ENCODE measurements at regions not wholly inside any gene's neighbourhood (a gene's known extent, or its start where the extent isn't known, plus 50 kb on each side); places are given as distances from the start of the nearest gene placed in this dataset.

DNA sequence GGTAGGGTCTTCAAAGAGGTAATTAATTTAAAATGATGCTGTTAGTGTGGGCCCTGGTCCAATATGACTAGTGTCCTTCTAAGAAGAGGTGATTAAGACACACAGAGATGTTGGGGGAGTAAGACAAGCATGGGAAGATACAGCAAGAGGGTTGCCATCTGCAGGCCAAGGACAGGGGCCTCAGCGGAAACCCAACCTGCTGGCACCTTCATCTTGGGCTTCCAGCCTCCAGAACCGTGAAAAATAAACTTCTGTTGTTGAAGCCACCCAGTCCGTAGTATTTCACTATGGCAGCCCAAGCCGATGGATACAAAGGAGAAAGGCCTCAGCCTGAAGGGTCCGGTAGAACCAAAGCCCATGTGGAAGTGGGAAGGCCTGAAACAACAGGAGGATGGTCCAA is 161.7 kb upstream of the UBE2E1 start:
- DNase-seq, result no peak

DNA sequence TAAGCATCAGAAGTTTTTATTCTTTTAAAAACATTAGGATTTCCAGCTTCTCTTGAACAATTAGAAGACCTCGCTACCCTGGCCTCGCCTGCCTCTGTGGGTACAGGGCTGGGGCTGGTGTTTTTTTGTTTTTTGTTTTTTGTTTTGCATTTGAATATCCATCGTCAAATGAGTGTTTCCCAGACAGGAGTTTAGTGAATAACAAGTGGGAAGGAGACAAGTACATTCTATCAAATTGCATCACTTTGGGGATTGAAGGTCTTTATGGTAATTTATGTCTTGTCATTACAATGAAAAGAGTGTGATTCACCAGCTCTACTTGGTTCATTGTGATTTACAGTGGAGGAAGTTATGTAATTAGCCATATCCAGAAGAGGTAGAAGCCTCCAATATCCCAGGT is 161.1 kb upstream of the UBE2E1 start:
- DNase-seq, result no peak

DNA sequence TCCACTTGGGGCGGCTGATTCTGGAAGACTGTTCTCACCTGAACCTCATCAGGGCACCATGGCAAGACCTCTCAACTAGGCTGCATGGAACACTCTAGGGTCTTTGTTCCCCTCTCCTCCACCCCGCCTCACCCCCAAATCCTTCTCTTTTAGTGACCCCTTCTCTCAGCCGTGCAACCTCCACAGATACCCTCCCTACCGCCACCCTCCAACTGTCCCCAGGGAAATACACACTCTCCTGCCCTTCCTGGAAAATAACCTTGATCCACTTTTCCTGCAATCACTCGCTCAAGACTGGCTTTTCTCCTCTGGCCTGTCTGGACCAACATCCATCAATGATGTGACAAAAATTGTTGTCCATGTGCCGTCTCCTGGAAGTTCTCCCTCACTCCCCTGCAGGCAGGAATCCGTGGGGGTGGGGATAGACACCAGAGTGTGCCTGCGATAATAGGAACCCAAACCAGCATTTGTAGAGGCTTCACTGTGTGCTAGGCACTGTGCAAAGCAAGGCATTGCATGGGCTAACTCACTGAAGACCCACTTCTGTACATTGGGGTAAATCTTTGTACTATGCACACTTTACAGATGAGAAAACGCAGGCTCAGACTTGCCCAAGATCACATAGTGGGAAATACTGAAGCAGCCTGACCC is 160.1 kb upstream of the UBE2E1 start:
- no peak for DNase-seq

DNA sequence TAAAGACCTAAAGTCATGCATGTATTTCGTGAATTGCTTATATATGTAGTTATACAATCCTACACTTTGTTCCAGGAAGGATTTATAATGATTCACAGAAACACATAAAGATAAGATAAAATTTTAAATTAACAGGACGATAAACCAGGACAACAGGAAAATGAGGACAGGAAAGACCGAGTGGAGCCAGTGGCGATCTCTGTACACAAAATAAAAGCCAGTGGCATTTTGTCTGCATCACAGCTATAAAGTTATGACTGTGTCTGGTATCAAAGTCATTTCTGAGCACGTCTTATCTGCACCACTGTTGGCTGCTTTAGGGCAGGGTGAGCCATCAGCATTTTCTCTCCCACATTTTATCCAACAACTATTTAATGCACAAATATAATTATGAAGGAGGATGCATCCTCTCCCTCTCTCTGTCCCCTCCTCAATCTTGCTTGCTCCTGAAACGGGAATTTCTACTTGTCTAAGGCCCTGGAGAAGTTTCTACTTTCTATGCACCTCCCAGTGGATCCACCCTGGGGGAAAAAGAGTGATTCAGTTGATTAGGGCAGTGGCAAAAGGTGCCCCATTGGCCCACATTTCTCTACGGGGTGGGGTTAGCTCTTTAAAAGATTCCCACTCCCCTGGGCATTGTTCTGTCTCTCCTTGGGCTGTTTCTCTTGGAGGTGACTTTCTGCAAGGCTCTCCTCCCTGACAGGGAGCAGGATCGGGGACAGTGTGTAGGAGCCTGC is 159.4 kb upstream of the UBE2E1 start:
- DNase-seq, result no peak

DNA sequence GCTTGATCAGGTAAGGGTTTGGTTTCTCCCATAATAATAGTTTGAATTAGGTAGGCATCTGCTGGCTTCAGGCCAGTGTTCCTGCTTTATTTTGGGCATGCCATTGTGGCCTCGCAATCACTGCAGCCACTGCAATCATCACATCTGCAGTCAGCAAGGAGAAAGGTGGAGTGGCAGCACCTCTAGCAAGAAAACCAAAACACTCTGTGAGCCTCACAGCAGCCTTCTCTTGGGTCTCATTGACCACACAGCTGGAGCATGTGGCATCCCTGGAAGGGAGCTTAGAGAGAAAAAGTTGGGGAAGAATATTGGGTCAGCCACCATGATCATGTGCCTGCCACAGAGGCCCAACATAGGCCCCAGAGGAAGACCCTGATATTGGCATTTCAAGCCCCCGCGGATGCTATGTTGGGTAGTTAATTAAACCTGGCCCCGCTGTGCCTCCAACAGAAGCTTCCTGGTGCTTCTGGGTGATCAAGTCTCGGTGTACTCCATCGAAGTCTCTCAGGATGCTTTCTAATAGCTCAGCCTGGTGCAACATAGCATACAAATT is 158.0 kb upstream of the UBE2E1 start:
- no peak for DNase-seq

DNA sequence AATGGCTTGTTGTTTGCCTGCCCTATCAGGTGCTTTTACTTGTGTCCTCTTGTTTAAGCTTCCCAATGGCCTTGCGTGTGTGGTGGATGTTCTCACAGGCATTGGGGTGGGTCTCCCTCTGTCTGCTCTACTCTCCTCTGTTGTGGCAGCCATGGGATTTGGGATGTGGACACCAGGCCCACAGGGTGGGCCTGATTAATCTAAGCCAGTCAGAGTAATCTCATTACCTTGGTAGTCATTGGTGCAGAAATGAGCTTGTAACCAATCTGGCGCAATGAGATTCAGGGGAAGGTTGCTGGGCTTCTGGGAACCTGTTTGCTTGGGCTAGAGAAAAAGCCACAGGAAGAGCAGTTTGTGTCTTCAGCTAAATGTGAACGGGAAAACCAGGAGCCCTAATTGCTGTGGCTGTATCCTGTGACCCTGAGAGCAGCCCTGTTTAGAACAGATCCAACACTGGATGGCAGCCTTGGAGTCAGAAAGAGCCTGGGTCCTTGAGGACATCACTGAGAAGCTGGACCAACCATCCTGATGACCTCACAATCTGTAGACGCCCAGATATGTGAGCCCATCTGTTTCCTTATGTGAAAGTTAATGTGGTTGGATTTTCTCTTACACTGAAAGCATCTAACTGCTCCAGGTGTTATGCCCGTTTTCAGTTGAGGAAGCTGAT is 157.3 kb upstream of the UBE2E1 start:
- DNase-seq, result no peak

DNA sequence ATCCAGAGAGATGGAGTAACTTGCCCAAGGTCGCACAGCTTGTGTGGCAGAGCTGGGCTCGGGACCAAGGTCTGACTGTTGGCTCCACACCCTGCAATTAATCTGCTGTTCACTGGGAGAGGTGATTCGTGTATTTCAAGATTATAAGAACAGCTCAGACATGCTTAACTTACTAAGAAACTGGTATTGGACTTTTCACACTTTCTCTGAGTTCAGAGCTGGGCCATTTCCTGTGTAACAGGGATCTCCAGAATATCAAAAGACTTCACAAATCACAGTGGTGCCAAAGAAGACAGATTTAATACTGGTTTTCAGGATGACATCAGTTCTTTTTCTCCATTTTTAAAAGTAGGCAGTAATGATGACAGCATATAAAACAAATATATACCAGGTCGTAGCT is 156.8 kb upstream of the UBE2E1 start:
- no peak for DNase-seq

DNA sequence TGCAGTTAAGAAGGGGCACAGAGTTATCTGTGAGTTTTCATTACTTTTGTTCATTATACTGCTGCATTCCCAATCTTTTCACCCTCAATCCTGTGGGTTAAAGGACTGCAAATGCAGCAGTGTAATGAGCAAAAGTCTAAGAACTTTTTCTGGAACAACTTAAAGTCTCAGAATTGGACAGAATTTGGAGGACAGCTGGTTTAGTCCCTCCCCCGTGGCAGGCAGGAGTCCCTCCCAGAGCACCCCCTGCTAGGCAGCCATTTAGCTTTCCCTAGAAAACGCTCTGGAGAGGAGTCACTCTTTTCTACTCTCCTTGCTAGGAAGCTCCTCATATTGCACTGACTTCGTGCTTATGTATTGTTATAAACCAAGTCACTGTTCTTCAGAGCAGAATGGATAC is 156.3 kb upstream of the UBE2E1 start:
- no peak for DNase-seq

DNA sequence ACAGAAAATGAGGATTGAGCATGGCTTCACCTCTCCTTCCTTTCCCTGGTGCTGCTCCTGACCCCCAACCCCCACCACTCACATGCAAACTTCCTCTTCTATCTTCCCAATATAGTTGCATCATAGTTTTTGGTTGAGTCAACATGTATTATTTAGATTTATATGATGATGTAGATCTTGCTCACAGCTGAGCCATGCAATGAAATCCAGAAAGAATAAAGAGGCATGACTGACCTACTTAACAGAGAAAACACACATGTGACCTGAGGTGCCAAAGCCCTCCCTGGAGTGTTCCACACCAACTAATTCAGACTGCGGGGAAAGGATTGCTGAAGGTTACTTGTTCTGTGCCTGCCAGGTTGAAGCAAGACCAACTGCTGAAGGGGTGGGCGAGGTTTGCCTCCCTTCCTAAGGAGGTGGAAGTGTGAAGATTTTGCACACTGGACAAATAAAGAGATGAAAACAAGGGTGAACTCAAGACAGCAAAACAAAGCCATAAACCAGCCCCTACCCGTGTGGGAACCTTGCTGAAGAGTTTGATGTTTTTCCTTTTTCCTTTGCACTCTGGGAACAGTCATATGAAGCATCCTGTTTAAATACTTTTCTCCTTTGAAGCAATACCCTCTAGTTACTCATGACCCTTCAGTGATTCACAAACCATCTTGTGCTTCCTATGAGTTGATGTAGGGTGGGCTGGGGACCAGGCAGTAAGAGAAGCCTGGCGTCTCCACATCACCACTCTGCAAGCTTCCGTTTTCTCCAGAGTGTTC is 155.2 kb upstream of the UBE2E1 start:
- no peak for DNase-seq

DNA sequence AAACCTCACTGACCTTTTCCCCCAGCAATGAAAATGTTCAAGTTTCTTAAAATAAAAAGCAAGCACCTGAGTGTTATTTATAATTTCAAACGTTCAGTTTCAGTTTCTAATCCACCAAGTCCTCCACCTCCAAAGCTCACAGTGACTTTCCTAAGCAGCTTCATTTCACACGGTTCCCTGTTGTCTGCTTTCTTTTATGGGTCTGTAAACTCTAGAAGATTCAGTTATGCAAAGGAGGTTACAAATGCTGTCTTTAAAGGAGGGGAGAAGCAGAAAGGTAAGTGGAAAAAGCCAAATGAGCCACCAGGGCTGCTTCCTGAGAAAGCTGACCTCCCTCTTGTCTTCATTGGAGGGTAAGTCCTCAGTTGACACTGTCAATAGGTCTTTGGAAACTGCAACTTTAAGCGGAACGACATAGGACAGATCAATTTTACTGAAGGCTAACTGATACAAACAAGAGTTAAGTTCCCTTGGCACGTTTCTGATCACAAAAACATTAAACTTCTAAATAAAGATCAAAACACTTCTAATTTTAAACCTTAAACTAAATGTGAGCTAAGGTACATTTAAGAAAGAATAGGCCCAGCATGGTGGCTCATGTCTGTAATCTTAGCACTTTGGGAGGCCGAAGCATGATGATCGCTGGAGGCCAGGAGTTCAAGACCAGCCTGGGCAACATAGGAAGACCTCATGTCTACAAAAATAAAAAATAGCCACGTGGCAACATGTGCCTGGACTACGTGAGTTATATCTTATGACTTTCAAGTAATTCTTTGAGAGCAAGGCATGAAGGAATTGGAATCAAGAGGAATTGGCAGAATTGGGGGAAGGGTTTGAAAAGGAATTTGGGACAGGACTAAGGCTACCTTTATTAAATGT is 151.9 kb upstream of the UBE2E1 start:
- DNase-seq, result no peak

DNA sequence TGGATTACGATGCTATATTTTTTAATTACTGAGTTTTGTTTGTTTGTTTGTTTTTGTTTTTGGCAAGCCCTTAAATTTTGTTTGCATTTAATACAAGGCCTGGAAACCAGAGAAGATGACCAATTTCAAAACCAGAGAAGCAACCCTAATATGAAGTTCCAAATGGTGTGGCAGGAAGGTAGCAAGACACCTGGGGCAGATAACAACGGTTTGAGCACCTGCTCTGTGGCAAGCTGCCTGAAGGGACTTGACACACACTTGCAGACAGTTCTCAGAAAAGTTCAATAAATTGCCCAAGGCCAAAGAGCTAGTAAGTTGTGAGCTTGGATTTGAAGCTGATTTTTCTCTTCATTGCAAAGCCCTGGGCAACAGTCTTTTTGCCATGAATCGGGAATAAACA is 151.2 kb upstream of the UBE2E1 start:
- DNase-seq, result no peak

DNA sequence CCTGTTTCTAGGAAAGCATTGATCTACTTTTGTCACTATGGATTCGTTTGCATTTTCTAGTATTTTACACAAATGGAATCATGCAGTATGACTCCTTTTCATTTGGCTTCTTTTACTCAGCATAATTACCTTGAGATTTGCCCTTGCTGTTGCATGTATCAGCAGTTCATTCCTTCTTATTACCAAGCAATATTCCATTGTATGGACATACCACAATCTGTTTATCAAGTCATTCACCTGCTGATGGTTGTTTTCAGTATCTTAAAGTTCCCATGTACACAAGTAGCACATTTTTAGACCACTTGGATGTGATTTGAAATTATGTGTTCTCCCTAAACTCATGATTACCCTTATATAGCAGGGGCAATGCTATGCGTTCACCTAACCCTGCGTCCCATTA is 150.0 kb upstream of the UBE2E1 start:
- no peak for DNase-seq

DNA sequence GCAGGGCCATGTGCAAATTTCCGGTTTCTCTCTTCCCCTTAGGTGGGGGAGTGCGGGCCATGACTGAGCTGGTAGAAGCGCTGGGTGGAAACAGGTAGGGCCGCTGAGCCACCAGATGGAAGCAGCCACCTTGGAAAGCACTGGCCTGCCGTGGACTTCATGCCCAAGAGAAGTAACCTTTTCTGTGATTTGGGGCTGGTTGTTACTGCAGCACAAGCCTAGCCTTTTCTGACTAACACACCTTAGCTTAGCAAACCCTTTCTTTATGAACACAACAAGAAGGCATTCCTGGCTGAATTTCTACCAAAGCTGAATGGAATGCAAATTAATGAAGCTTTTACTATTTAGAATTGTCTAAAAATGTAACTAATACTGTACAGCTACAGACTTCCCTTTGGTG is 149.6 kb upstream of the UBE2E1 start:
- DNase-seq, result no peak

DNA sequence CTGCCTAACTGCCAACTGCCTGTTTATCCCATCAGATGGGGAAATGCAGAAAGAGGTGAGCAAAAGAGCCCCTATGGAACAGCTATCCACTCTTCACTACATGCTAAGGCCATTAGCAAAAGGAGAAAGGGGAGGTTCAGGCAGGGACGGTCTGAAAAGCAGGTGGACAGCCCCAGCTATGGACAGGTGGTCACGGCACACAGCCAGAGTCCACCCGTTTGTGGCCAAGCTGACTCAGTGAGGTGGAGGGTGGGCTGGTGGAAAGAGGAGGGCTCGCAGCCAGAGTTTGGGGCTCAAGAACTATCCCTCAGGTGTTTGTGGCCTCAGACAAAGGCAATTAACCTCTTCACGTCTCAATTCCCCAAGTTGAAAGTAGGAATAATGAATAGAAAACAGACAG is 148.9 kb upstream of the UBE2E1 start:
- DNase-seq, result no peak

DNA sequence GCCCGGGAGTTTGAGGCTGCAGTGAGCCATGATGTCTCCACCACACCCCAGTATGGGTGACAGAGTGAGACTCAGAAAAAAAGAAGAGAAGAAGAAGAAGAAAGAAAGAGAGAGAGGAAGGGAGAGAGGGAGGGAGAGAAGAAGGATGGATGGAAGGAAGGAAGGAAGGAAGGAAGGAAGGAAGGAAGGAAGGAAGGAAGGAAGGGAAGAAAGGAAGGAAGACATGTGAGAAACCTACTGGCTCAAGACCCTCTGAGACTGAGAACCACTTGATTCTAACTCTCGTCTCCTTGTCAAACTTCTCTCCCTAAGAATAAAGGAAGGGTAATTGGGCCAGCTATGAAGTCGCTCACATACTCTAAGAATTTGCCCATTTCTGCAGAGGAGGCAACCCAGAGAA is 148.1 kb upstream of the UBE2E1 start:
- no peak for DNase-seq

DNA sequence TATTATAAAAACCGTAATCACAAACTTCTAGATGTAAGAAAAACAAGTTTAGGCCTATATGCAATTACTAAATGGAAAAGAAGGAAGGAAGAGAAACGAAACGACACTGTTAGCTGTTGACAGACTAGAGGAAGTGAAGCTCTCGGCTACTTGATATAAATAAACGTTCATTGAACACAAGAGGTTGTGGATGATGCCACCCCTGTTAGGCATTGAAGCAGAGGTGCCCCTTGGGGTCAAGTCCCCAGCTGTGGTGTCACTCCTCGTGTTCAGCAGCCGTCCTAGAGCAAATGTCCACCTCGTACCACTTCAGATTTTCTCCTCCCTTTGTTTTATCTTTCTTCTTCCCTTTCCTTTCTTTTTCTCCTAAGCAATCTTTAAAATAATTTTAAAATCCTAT is 146.5 kb upstream of the UBE2E1 start:
- peak; percentile 9 for DNase-seq

DNA sequence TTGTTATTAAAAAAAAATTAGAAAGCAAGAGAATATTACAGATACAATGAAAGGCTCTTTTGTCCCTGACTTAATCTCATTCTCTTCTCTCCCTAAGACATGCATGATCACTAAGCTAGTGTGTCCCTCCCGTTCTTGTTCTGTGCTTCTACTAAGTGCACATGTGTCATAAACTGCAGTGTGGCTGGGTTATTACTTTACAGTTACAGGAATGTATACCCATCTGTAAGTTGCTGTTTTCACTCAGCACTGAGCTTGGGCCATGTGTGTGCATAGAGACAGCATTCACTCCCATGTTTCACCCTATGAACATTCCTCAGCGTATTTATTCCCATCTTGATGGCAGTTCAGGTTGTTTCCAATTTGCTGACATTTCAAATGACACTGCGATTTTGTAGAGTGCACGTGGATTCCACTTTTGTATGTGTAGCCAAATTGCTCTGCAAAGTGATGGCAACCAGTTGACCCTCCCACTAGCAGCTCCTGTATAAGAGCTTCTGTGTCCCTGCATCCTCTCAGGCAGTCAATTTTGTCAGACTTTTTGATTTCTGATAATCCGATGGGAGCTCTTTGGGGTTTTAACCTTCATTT is 145.8 kb upstream of the UBE2E1 start:
- DNase-seq, result no peak

DNA sequence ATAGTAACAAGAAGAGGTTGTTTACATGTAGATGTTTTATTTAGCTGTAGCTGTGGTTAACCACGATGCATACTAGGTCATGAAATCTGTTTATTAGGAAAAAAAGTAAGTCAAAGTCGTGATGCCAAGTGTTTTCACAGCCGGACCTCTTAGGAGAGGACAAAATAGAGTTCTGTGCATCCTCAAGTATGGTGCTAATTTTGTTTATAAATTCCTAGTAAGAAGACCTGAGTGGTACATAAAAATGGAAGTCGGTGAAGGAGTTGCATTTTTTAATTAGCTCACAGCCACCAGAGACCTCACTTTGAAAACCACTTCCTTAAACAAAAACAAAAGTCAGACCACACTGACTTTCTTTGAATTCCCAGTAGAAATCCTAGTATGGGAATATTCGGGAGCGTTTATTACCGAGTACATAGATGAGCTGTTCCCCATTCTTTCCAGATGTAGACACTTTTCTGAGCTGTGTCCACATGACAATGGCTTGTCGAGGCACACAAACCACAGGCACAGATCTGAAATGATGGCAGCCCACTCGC is 143.6 kb upstream of the UBE2E1 start:
- no peak for DNase-seq

DNA sequence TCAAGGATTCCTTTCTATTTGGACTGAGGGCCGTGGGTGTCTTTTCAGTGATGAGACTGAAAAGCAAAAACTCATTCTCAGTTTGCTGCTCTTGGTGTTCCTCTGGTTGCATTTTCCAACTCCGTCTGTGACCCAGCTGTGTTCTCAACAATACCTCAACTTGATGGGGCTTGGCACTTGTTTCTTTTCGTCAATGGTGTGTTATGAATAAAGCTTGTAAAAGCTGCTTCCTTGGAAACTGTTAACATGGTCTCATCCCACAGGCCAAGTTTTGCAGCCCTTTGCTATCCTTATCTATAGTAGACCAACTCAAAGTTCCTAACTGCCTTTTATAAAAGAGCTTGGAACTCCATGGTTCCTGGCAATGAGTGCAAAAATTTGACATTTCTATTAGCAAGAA is 142.5 kb upstream of the UBE2E1 start:
- DNase-seq, result no peak

DNA sequence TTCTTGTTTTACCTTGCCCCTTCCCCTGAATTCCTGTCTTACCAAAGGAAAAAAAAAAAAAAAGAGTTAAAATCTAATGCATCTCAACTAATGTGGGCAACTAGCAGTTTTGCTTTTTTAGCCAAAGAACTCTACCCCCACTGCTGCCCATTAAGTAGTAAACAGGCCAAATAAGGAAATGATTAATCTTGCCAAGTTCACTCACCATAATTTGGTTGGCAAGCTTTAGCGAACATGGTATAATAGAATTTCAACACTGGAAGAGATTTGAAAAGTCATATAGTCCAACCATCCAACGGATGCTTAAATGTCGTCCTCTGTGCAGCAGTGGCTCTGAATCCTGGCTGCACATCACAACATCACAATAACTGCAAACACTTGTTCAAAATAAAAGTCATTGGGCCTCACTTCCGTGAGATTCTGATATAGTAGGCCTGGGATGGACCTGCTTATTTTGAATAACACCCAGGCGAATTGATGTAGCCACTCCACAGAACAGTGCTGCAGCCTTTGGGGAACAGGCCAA is 142.0 kb upstream of the UBE2E1 start:
- DNase-seq, result no peak

DNA sequence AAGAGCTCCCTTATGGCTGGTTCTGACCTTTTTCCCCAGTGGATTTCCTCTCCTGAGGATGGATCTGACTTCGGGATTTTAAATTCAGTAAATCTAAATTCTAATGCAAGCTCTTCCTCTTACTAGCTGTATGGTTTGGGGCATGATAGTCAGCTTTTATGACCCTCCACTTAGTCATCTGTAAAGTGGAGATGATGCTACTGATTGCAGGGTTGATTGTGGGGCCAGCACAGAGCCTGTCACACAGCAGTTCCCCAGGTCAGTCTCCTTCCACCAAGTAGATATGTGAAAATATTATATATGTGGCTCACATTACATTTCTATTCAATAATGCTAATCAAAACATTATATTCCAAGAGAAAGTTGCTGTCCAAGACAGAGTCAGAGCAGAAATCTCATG is 141.3 kb upstream of the UBE2E1 start:
- no peak for DNase-seq
